Tibial nerve (tissue), 3 donors: ENCODE measurements at regions not wholly inside any gene's neighbourhood (a gene's known extent, or its start where the extent isn't known, plus 50 kb on each side); places are given as distances from the start of the nearest gene placed in this dataset.

Experiments
- POLR2A ChIP-seq, 2 donors: fragments of 450-650 bp; IDR thresholded peaks; one replicate each; pipeline ENCODE4 v1.6.1; 2017; ENCODE audit warnings: antibody characterized with exemption in 2 of 2, mild to moderate bottlenecking in 2 of 2, moderate library complexity in 2 of 2
- TF ChIP-seq, protein P1 (sequence below), 5 experiments: fragments of 200-600 bp in 3 of 5; fragments of 450-650 bp in 2 of 5; sonication (generic) in 3 of 5; IDR thresholded peaks; one replicate each; pipeline ENCODE4 v1.5.1; 2016 to 2019; ENCODE audit warnings: antibody characterized with exemption in 5 of 5, mild to moderate bottlenecking in 3 of 5, moderate library complexity in 2 of 5

DNA sequence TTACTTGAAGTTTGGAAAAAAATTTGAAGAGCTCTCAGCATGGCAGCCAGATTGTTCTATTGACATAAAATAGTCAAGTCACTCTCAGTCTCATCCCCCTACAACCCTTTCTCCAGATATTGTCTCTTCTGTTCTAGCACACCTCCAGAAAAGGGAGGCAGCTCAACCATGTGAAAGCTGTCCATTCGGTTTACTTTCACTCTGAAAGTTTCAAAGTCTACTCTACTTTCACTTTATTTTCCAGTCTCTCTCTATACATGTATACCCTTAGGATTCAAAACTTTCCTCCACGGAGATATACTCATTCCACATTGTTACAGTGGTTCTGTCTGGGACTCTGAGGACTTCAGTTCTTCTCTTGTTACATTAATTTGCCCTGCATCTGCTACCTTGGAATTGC is 111.0 kb upstream of the STAC start:
- TF ChIP-seq, protein P1, sequence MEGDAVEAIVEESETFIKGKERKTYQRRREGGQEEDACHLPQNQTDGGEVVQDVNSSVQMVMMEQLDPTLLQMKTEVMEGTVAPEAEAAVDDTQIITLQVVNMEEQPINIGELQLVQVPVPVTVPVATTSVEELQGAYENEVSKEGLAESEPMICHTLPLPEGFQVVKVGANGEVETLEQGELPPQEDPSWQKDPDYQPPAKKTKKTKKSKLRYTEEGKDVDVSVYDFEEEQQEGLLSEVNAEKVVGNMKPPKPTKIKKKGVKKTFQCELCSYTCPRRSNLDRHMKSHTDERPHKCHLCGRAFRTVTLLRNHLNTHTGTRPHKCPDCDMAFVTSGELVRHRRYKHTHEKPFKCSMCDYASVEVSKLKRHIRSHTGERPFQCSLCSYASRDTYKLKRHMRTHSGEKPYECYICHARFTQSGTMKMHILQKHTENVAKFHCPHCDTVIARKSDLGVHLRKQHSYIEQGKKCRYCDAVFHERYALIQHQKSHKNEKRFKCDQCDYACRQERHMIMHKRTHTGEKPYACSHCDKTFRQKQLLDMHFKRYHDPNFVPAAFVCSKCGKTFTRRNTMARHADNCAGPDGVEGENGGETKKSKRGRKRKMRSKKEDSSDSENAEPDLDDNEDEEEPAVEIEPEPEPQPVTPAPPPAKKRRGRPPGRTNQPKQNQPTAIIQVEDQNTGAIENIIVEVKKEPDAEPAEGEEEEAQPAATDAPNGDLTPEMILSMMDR (IDR thresholded peaks at IDR 0.05): no peak
- TF ChIP-seq POLR2A (IDR thresholded peaks at IDR 0.05): no peak
